GM04503 (cell line): ENCODE measurements at regions not wholly inside any gene's neighbourhood (a gene's known extent, or its start where the extent isn't known, plus 50 kb on each side); places are given as distances from the start of the nearest gene placed in this dataset.
"Not testable (repeated sequence)": the region's sequence is repeated elsewhere in the genome, so short reads cannot be mapped to it uniquely, and the experiment has no call there.

Experiments
- DNase-seq: peaks from one replicate; pipeline ENCODE4 v3.0.0-alpha.2; 2012; ENCODE audit warnings: low read depth

GRCh38 chr4:4032801-4033605 lies 193.7 kb downstream of the OTOP1 start:
- not testable (repeated sequence) for DNase-seq

- not testable (repeated sequence) for DNase-seq
These were observed 189.2 kb downstream of the OTOP1 start for GRCh38 chr4:4037399-4038138.

DNA sequence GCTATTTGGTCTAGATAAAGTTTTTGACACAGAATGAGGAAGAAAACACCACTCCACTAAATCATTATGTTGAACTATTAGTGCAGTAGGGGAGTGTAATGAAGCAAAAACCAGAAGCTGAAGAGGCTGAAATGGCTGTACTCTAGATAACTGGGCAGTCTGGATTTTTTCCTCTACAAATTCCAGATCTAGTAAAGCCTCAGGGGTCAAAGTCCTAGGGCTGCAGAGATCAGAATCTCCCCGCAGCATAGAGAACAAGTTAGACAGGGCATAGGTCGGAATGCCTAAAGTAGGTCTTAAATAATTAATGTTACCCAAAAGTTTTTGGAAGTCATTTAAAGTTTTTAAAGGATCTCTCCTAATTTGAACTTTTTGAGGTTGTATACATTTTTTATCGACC lies 180.9 kb downstream of the OTOP1 start:
- not testable (repeated sequence) for DNase-seq

DNA sequence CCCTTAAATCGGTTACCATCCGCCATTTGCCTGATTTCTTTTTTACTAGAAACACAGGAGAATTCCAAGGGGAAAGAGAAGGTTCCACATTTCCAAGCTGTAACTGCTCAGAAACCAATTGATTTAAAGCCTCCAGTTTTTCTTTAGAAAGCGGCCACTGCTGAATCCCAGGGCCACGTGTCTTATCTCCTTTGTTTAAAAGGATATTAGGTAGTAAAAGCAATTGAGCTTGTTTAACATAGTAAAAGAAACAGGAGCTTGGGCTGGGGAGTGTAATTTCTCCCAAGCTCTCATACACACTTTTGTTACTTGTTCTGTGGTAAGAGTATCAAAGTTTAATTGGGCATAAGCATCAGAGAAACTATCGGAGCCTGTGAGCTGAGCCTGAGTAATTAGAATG lies 180.0 kb downstream of the OTOP1 start:
- DNase-seq, result not testable (repeated sequence)

GRCh38 chr4:4047202-4047601 lies 179.5 kb downstream of the OTOP1 start:
- DNase-seq, result not testable (repeated sequence)

DNA sequence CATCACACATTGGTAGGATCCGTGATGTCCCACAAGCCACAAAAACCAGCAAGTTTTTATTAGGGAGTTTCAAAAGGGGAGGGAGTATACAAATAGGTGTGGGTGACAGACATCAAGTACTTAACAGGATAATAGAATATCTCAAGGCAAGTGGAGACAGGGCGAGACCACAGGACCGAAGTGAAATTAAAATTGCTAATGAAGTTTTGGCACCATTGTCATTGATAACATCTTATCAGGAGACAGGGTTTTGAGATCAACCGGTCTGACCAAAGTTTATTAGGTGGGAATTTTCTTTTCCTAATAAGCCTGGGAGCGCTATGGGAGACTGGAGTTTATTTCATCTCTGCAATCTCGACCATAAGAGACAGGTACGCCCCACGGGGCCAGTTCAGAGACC lies 178.5 kb downstream of the OTOP1 start:
- not testable (repeated sequence) for DNase-seq

DNA sequence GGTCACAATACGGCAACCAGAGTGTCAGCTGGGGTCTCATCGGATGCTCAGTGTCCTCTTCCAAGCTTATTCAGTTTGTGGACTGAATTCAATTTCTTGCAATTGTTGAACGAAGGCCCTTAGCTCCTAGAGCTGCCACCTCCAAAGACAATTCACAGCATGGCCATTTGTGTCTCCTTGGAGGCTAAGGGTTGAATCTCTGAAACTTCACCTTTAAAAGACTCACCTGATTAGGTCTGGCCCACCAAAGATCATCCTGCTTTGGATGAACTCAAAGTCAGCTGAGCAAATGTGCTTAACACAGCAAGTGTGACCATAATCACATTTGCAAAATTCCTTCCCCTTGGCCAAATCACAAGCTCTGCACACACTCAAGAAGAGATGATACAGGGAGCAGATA lies 175.9 kb downstream of the OTOP1 start:
- DNase-seq, result not testable (repeated sequence)

DNA sequence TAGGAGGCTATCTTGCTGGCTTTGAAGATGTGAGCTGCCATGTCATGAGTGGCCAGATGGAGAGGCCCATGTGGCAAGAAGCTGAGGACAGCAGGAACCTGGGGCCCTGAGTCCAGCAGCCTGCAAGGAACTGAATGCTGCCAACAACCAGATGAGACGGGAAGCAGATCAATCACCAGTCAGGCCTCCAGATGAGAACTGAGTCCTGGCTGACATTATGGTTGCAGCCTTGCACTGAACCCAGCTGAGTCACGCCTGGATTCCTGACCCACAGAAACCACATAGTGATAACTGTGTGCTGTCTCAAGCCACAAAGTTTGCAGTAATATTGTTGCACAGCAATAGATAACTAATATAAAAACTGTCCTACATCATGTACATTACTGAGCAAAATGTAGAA lies 173.8 kb downstream of the OTOP1 start:
- DNase-seq, result peak; percentile 11

DNA sequence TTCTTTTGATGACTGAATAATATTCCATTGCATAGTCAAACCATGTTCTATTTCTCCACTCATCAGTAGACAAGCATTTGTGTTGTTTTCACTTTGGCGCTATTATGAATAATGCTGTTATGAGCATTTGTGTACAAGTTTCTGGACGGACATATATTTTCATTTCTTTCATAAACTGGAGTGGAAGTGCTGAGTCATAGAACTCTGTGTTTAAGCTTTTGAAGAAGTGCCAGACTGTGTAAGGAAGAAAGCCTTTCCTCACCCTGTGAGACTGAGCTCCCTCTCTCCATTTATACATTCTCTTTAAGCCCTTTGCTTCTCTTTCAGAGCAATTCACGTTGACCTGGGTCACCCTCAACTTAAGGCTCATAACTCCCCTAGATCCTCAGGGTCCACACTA lies 169.5 kb downstream of the OTOP1 start:
- DNase-seq, result not testable (repeated sequence)

DNA sequence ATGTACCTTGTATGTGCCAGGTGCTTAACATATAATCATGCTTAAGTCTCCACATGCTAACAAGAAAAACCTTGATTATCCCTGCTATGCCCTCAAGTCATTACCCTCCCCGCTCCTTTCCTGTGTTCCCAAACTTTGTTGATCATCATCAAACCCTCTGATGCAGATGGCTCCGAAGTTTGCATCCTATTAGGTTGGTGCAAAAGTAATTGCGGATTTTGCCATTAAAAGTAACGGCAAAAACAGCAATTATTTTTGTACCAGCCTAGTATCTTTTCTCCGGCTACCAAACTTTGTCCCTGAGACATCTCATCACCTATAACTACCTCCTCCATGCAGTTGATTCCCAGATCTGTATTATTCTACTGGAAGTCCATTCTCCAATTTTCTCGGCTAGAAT lies 142.6 kb downstream of the OTOP1 start:
- DNase-seq, result not testable (repeated sequence)

DNA sequence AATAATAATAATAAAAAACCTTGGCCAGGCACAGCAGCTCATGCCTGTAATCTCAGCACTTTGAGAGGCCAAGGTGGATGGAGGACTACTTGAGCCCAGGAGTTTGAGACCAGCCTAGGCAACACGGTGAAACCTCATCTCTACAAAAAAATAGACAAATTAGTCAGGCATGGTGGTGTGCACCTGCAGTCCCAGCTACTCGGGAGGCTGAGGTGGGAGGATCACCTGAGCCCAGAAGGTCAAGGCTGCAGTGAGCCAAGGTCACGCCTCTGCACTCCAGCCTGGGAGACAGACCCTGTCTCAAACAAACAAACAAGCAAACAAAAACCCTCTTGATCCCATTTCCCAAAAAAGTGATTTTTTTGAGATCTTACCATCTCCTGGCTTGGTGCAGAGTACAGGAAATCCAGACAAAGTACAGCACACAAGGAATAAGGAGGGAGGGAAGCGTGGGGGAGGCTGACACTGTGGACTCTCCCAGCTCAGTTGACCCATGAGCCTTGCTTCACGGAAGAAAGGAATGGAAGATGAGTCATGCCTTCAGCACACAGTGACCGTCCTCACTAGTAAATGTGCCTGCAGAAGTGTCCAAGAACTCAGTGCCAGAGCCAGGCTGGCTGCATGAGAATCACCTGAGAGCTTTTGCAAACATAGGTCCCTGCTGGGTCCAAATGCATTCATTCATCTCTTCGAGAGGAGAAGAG lies 136.9 kb downstream of the OTOP1 start:
- DNase-seq, result not testable (repeated sequence)

DNA sequence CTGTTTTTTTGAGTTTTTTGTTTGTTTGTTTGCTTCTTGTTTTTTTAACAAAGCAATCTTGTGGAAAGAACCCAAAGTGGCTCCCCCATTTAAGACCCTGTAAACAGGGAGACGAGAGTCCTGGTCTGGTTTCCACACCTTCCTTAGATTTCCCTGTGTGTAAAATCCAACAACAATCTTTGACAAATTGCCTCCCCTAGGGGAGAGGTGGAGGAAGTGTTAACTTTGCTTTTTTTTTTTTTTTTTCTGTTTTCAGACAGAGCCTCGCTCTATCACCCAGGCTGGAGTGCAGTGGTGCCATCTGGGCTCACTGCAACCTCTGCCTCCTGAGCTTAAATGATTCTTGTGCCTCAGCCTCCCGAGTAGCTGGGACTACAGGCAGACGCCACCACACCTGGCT lies 136.0 kb downstream of the OTOP1 start:
- DNase-seq, result not testable (repeated sequence)

DNA sequence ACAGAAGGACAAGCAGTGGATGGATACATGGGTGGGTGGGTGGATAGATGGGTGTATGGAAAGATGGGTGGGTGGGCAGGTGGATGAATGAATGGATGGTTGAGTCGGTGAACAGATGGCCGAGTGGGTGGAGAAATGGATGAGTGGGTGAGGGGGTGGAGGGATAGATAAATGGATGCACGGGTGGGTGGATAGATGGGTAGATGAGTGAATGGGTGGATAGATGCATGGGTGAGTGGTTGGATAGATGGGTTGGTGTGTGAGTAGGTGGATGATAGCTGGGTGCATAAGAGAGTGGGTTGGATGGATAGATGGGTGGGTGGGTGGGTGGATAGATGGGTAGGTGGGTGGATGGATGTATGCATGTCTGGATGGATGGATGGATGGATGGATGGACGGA lies 134.6 kb downstream of the OTOP1 start:
- DNase-seq, result not testable (repeated sequence)

- DNase-seq, result not testable (repeated sequence)
These were observed 127.1 kb downstream of the OTOP1 start for GRCh38 chr4:4099610-4100009.

DNA sequence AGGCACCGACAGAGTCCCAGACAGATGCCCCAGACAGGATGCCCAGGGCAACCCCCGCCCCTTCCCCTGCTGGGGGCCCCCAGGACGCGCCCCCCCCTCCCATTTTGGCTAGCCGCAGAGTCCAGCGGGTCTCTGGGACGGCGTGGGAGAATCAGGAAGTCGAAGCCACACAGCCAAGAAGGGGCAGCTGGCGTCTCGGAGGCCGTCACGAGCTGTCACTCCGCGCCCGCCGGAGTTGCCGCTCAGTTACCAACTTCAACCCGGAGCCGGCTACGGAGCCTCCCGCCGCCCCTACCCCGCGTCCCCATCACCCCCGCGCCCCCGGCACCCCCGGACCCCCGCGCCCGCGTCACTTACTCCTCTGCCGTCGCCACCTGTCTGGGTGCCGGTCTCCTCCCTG lies 119.8 kb downstream of the OTOP1 start:
- not testable (repeated sequence) for DNase-seq

DNA sequence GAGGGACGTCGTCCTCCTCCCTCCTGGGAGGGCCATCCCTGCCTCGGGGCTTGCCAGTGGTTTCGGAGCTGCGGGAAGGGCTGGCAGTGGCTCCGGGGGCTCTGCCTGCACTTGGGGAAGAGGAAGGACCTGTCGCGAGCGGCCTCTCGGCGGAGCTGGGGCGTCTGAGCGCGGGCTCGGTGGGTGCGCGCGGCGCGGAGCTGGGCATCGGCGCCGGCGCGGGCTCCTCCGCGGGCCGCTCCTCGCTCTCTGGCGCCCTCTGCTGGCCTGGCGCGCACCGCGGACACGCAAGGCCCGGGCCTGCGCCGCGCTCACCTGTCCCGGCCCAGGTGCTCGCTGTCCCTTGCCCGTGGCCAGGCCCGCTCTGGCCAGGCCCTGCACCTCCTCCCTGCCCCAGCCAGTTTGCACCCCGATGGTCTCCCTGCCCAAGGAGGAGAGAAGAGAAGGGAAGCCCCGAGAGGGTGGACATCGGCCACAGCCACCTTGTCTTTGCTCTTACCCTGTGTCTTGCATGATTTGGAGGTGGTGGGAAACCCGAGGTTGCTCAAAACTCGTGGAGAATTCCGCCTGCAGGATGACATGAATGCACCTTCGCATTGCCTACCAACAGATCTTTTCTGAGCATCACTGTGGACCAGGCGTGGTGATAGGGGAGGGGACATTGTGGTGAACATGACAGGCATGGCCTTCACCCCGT lies 119.2 kb downstream of the OTOP1 start:
- DNase-seq, result not testable (repeated sequence)

DNA sequence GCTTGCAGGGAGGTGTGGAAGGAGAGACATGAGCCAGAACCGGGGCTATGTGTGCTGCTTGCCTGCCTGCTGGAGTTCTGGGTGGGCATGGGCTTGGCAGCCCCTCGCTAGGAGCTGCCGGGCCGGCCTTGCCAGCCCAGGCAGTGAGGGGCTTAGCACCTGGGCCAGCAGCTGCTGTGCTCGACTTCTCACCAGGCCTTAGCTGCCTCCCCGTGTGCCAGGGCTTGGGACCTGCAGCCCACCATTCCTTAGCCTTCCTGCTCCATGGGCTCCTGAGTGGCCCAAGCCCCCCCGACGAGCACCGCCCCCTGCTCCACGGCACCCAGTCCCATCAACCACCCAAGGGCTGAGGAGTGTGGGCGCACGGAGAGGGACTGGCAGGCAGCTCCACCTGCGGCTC lies 111.3 kb downstream of the OTOP1 start:
- not testable (repeated sequence) for DNase-seq

GRCh38 chr4:4116901-4117300 lies 109.8 kb downstream of the OTOP1 start:
- DNase-seq, result not testable (repeated sequence)

DNA sequence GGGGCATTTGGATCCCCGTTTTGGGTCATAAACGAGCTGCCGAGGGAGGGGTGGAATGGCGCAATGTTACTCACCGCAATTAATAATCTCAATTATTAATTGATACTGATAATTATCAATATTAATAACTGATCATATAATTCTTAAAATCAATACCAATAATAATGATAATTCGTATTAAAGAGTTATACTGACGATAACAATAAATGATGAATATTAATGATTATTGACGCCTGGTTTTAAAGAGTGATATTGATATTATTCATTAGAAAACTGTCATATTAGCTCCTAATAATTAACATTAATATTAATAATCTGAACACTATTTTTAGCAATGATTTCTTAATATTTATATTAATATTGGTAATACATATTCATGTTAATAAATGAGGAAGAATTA lies 92.4 kb downstream of the OTOP1 start:
- DNase-seq, result not testable (repeated sequence)

GRCh38 chr4:4136621-4137020 lies 90.1 kb downstream of the OTOP1 start:
- not testable (repeated sequence) for DNase-seq
